Peyer's patch (tissue), 4 donors: ENCODE measurements at regions not wholly inside any gene's neighbourhood (a gene's known extent, or its start where the extent isn't known, plus 50 kb on each side); places are given as distances from the start of the nearest gene placed in this dataset.

Experiments used
- DNase-seq, 3 donors: peaks; one replicate each; pipeline ENCODE4 v3.0.0-alpha.2; 2017 to 2019
- H3K27ac ChIP-seq, 4 donors: fragments of 200-600 bp; sonication (generic); one replicate each; pipeline ENCODE4 v1.5.1; 2016 to 2019
- H3K27me3 ChIP-seq, 2 donors: fragments of 200-600 bp; sonication (generic); one replicate each; pipeline ENCODE4 v1.5.1; 2019
- H3K36me3 ChIP-seq, 3 donors: fragments of 200-600 bp; sonication (generic); one replicate each; pipeline ENCODE4 v1.5.1; 2016 to 2019
- H3K4me1 ChIP-seq, 4 donors: fragments of 200-600 bp; sonication (generic); one replicate each; pipeline ENCODE4 v1.5.1; 2016 to 2019
- H3K4me3 ChIP-seq, 4 donors: fragments of 200-600 bp; sonication (generic); 1 replicate in 3 of 4; 2 replicates in 1 of 4; pipeline ENCODE4 v1.5.1; 2016 to 2019; ENCODE audit warnings: mild to moderate bottlenecking in 1 of 4
- H3K9me3 ChIP-seq, 4 donors: fragments of 200-600 bp; sonication (generic); one replicate each; pipeline ENCODE4 v1.5.1; 2016 to 2019; ENCODE audit warnings: mild to moderate bottlenecking in 1 of 4
- CTCF ChIP-seq, 6 experiments: fragments of 450-650 bp in 4 of 6; fragments of 200-600 bp in 2 of 6; sonication (generic) in 1 of 6; IDR thresholded peaks; one replicate each; pipeline ENCODE4 v1.5.1; 2017 to 2019; ENCODE audit warnings: antibody characterized with exemption in 6 of 6, mild to moderate bottlenecking in 3 of 6, moderate library complexity in 1 of 6
- POLR2A ChIP-seq, 2 donors: fragments of 450-650 bp; IDR thresholded peaks; one replicate each; pipeline ENCODE4 v1.5.1; 2017; ENCODE audit warnings: antibody characterized with exemption in 2 of 2, mild to moderate bottlenecking in 2 of 2, moderate library complexity in 2 of 2

- Histone ChIP-seq H3K9me3 (no peaks in the 10 kb centered on the region), H3K36me3 (no peaks in the 10 kb centered on the region), H3K27ac (no peak overlapping the region), H3K4me3 (no peak overlapping the region), H3K4me1 (no peaks in the 10 kb centered on the region), H3K27me3 (no peaks in the 10 kb centered on the region)
- DNase-seq, result no peak
- no peak for TF ChIP-seq CTCF (IDR thresholded peaks at IDR 0.05)
- TF ChIP-seq POLR2A (IDR thresholded peaks at IDR 0.05), result no peak
Measured at GRCh38 chr13:65999411-65999810, 1230.7 kb downstream of the PCDH9 start.

- no peak for DNase-seq
- H3K4me1 ChIP-seq, result no peaks in the 10 kb centered on the region
- H3K27me3 ChIP-seq, result no peaks in the 10 kb centered on the region
- H3K9me3 ChIP-seq, result no peaks in the 10 kb centered on the region
- TF ChIP-seq CTCF (IDR thresholded peaks at IDR 0.05), result no peak
- H3K27ac ChIP-seq, result no peak overlapping the region
- H3K36me3 ChIP-seq, result no peaks in the 10 kb centered on the region
- no peak overlapping the region for H3K4me3 ChIP-seq
Measured at GRCh38 chr13:65990684-65991083, 1239.5 kb downstream of the PCDH9 start.

- Histone ChIP-seq H3K27ac (no peak overlapping the region), H3K36me3 (no peaks in the 10 kb centered on the region), H3K4me1 (no peaks in the 10 kb centered on the region), H3K9me3 (no peaks in the 10 kb centered on the region), H3K4me3 (no peak overlapping the region), H3K27me3 (no peaks in the 10 kb centered on the region)
- DNase-seq, result no peak
- TF ChIP-seq POLR2A (IDR thresholded peaks at IDR 0.05) (no peak), CTCF (IDR thresholded peaks at IDR 0.05) (no peak)
Measured at GRCh38 chr13:65985612-65986011, 1244.5 kb downstream of the PCDH9 start.

- Histone ChIP-seq H3K9me3 (peaks cover 0 to 6% (median 0%) of the 10 kb centered on the region in 4 donors), H3K4me3 (no peak overlapping the region), H3K36me3 (no peaks in the 10 kb centered on the region), H3K4me1 (no peaks in the 10 kb centered on the region), H3K27ac (no peak overlapping the region), H3K27me3 (no peaks in the 10 kb centered on the region)
- DNase-seq, result no peak
- TF ChIP-seq POLR2A (IDR thresholded peaks at IDR 0.05), result no peak
- TF ChIP-seq CTCF (IDR thresholded peaks at IDR 0.05), result no peak
Measured at GRCh38 chr13:65977525-65977924, 1252.6 kb downstream of the PCDH9 start.

- DNase-seq, result no peak
Measured at GRCh38 chr13:65971541-65971940, 1258.6 kb downstream of the PCDH9 start.

More at GRCh38 chr13:65971541-65971940, 1258.6 kb downstream of the PCDH9 start:
- H3K9me3 ChIP-seq, result no peaks in the 10 kb centered on the region
- no peaks in the 10 kb centered on the region for H3K4me1 ChIP-seq
- no peak overlapping the region for H3K4me3 ChIP-seq
- H3K27ac ChIP-seq, result no peak overlapping the region
- H3K36me3 ChIP-seq, result no peaks in the 10 kb centered on the region
- TF ChIP-seq CTCF (IDR thresholded peaks at IDR 0.05) (no peak), POLR2A (IDR thresholded peaks at IDR 0.05) (no peak)
- no peaks in the 10 kb centered on the region for H3K27me3 ChIP-seq
